ENCODE measurements at regions not wholly inside any gene's neighbourhood (a gene's known extent, or its start where the extent isn't known, plus 50 kb on each side); places are given as distances from the start of the nearest gene placed in this dataset.

GRCh38 chr22:27407369-27407985 lies 394.1 kb downstream of the MN1 start:
- FAIRE-seq (no peak), DNase-seq (ENCODE audit: insufficient read length, low spot score) (no peak)
- TF ChIP-seq, protein P1, sequence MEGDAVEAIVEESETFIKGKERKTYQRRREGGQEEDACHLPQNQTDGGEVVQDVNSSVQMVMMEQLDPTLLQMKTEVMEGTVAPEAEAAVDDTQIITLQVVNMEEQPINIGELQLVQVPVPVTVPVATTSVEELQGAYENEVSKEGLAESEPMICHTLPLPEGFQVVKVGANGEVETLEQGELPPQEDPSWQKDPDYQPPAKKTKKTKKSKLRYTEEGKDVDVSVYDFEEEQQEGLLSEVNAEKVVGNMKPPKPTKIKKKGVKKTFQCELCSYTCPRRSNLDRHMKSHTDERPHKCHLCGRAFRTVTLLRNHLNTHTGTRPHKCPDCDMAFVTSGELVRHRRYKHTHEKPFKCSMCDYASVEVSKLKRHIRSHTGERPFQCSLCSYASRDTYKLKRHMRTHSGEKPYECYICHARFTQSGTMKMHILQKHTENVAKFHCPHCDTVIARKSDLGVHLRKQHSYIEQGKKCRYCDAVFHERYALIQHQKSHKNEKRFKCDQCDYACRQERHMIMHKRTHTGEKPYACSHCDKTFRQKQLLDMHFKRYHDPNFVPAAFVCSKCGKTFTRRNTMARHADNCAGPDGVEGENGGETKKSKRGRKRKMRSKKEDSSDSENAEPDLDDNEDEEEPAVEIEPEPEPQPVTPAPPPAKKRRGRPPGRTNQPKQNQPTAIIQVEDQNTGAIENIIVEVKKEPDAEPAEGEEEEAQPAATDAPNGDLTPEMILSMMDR (IDR thresholded peaks at IDR 0.05; ENCODE audit: insufficient read depth, missing control alignments), result no peak

GRCh38 chr22:27408068-27408467 lies 393.5 kb downstream of the MN1 start:
- DNase-seq (ENCODE audit: insufficient read length, low spot score) (no peak), FAIRE-seq (no peak)
- TF ChIP-seq, protein P1 (IDR thresholded peaks at IDR 0.05; ENCODE audit: insufficient read depth, missing control alignments), result no peak

- FAIRE-seq, result no peak
- TF ChIP-seq, protein P1 (IDR thresholded peaks at IDR 0.05; ENCODE audit: insufficient read depth, missing control alignments), result no peak
- DNase-seq (ENCODE audit: insufficient read length, low spot score), result no peak
These were observed 392.3 kb downstream of the MN1 start for GRCh38 chr22:27409299-27409698.

GRCh38 chr22:27412866-27413445 lies 388.6 kb downstream of the MN1 start:
- TF ChIP-seq, protein P1 (IDR thresholded peaks at IDR 0.05; ENCODE audit: insufficient read depth, missing control alignments), result no peak
- FAIRE-seq (no peak), DNase-seq (ENCODE audit: insufficient read length, low spot score) (no peak)

DNA sequence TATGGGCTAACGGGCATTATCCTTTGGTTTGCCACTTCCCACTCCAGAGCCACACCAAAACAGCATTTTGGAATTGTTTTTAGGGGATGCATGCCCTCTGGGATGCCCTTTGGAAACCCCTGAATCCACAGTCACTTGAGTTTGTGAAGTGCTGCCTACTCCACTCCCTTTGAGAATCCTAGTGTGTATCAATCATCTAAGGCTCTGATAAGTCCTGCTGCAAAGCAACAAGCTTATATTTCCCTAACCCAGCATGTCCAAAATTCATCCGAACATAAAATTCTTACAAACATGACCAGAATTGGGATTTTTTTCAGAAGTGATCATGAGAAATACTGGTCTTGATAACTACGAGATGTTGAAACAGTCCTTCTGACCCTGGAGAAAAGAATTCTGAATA lies 387.9 kb downstream of the MN1 start:
- FAIRE-seq (no peak), DNase-seq (ENCODE audit: insufficient read length, low spot score) (no peak)
- TF ChIP-seq, protein P1 (IDR thresholded peaks at IDR 0.05; ENCODE audit: insufficient read depth, missing control alignments), result no peak

DNA sequence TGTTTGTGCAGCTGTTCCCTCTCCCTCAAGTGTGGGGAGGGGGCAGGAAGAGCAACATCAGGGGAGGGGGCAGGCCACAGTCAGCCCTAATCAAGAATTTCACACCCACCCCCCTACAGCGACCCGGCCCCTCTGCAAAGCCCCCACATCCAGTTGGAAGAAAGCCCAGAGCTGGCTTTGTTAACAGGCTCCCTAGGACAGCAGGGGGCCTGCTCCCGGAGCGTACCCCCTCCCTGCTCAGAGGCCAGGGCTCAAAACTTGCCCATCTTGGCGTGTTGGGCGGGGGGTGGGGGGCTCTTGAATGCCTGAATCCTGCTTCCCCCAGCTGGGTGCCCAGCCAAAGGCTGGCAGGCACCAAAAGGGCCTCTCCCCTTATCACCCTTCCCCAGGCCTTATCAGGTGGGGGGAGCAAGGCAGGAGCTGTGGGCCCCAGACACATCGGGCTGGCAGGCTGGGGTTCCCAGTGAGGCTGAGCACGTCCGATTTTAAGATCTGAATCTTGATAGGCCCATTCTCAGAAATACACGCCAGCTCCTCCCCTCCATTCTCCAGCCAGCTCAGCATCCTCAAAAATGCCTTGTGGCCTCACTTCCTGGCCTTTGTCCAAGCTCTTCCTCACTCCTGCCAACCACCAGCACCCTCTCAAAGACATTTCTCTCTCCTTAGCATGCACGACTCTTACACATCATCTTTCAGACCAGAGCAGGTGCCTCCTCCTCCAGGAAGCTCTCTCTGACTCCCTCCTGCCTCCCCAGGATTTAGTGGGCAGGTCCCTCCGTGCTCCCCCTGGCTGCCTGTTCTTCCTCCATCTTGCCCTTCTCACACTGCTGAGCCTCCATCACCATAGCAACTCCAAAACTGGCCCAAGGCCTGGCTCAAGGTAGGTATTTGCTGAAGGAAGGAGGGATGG lies 384.8 kb downstream of the MN1 start:
- TF ChIP-seq, protein P1 (IDR thresholded peaks at IDR 0.05; ENCODE audit: insufficient read depth, missing control alignments), result no peak
- DNase-seq (ENCODE audit: insufficient read length, low spot score) (no peak), FAIRE-seq (no peak)

Measured in D721Med (cell line).